ENCODE measurements at regions not wholly inside any gene's neighbourhood (a gene's known extent, or its start where the extent isn't known, plus 50 kb on each side); places are given as distances from the start of the nearest gene placed in this dataset.

- BruUV-seq (replicated peaks): no TSS peak
- Histone ChIP-seq H3K36me3 (ENCODE audit: control insufficient read depth, insufficient read depth, low read length) (no peaks in the 10 kb centered on the region), H3K27me3 (ENCODE audit: control insufficient read depth, insufficient read depth, low read length) (peaks cover 20% of the 10 kb centered on the region), H3K27ac (ENCODE audit: low read length) (no peak overlapping the region), H3K4me1 (ENCODE audit: control insufficient read depth, insufficient read depth, low read length) (no peaks in the 10 kb centered on the region), H3K9me3 (ENCODE audit: control insufficient read depth, insufficient read depth, low read depth, low read length) (no peaks in the 10 kb centered on the region), H3K4me3 (ENCODE audit: low read depth in 2 of 2, low read length in 2 of 2) (no peak overlapping the region)
- in situ Hi-C loops (cut with HindIII; ENCODE audit: low pct_unique_long_range_greater_than_20kb, low sequenced_read_pairs) (no loop called here), intact Hi-C loops (cut with micrococcal nuclease; ENCODE audit: unreplicated experiment) (no loop called here)
- ChIA-PET CTCF (no interaction called here), POLR2A (no interaction called here)
- ATAC-seq (no peak), DNase-seq (ENCODE audit: low read depth, low spot score) (no peak)
- TF ChIP-seq POLR2AphosphoS5 (IDR thresholded peaks at IDR 0.05; ENCODE audit: low read depth, low read length): no peak
- no peak for TF ChIP-seq REST (IDR thresholded peaks at IDR 0.05; ENCODE audit: insufficient read depth in 1 of 2, low read depth in 2 of 2, low read length in 1 of 2)
- no peak for TF ChIP-seq SIN3A (IDR thresholded peaks at IDR 0.05; ENCODE audit: borderline replicate concordance, insufficient read depth, low read depth, low read length)
- TF ChIP-seq TCF7L2 (IDR thresholded peaks at IDR 0.05; ENCODE audit: low read depth, low read length): no peak
- TF ChIP-seq CTCF (IDR thresholded peaks at IDR 0.05): no peak
These were observed 150.3 kb upstream of the HABP2 start for GRCh38 chr10:113402602-113403001.

GRCh38 chr10:113407218-113407617 lies 145.6 kb upstream of the HABP2 start:
- in situ Hi-C loops (cut with HindIII; ENCODE audit: low pct_unique_long_range_greater_than_20kb, low sequenced_read_pairs) (no loop called here), intact Hi-C loops (cut with micrococcal nuclease; ENCODE audit: unreplicated experiment) (no loop called here)
- no peak overlapping the region for H3K27ac ChIP-seq (ENCODE audit: low read length)
- TF ChIP-seq CTCF (IDR thresholded peaks at IDR 0.05): no peak
- TF ChIP-seq REST (IDR thresholded peaks at IDR 0.05; ENCODE audit: insufficient read depth in 1 of 2, low read depth in 2 of 2, low read length in 1 of 2): no peak
- no peak for TF ChIP-seq POLR2AphosphoS5 (IDR thresholded peaks at IDR 0.05; ENCODE audit: low read depth, low read length)
- TF ChIP-seq TCF7L2 (IDR thresholded peaks at IDR 0.05; ENCODE audit: low read depth, low read length): no peak
- no peak for TF ChIP-seq SIN3A (IDR thresholded peaks at IDR 0.05; ENCODE audit: borderline replicate concordance, insufficient read depth, low read depth, low read length)
- ChIA-PET CTCF (no interaction called here), POLR2A (no interaction called here)
- DNase-seq (ENCODE audit: low read depth, low spot score) (no peak), ATAC-seq (no peak)
- no peaks in the 10 kb centered on the region for H3K9me3 ChIP-seq (ENCODE audit: control insufficient read depth, insufficient read depth, low read depth, low read length)
- H3K4me3 ChIP-seq (ENCODE audit: low read depth in 2 of 2, low read length in 2 of 2): no peak overlapping the region
- H3K4me1 ChIP-seq (ENCODE audit: control insufficient read depth, insufficient read depth, low read length): no peaks in the 10 kb centered on the region
- H3K27me3 ChIP-seq (ENCODE audit: control insufficient read depth, insufficient read depth, low read length): peaks cover 13% of the 10 kb centered on the region
- no peaks in the 10 kb centered on the region for H3K36me3 ChIP-seq (ENCODE audit: control insufficient read depth, insufficient read depth, low read length)
- no TSS peak for BruUV-seq (replicated peaks)
